ENCODE measurements at regions not wholly inside any gene's neighbourhood (a gene's known extent, or its start where the extent isn't known, plus 50 kb on each side); places are given as distances from the start of the nearest gene placed in this dataset.

DNA sequence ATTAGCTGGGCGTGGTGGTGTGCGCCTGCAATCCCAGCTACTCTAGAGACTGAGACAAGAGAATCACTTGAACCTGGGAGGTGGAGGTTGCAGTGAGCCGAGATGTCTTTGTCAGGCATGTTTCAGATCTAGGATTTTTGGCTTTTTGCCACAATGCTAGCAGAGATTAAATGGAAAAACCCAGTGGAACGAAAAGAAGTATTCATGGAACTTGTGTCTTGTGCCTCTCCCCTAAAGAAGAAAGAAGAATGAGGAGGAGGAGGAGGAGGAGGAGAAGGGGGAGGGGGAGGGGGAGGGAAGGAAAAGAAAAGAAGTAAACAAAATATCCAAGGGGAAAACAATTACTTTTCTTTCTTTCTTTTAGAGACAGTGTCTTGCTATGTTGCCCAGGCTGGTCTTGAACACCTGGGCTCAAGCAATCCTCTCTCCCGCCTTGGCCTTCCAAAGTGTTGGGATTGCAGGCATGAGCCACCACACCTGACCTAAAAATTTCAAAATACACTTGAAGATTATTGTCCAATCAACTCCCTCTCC lies 106.0 kb downstream of the ARRDC3 start:
- H3F3A ChIP-seq (ENCODE audit: insufficient read depth, low read length), result peaks cover 27% of the 10 kb centered on the region
- H4K20me1 ChIP-seq (ENCODE audit: insufficient read depth, low read length), result no peaks in the 10 kb centered on the region
- peaks cover 19% of the 10 kb centered on the region for H3K4me1 ChIP-seq (ENCODE audit: low read length)
- TF ChIP-seq EZH2 (optimal IDR thresholded peaks at IDR 0.05; ENCODE audit: low read depth, low read length), result no peak
- no peak for TF ChIP-seq EZH2phosphoT487 (IDR thresholded peaks at IDR 0.05; ENCODE audit: low read length)
- no peak for TF ChIP-seq CTCF (IDR thresholded peaks at IDR 0.05; ENCODE audit: low read length)
- H3K4me2 ChIP-seq (ENCODE audit: low read depth, low read length), result no peak overlapping the region
- H3K9me3 ChIP-seq (replicated peaks; ENCODE audit: insufficient read depth, low read length), result no peaks in the 10 kb centered on the region
- no peak overlapping the region for H3K27ac ChIP-seq (ENCODE audit: low read length)
- H3K9ac ChIP-seq (ENCODE audit: low read length), result no peak overlapping the region
- no peaks in the 10 kb centered on the region for H3K79me2 ChIP-seq (ENCODE audit: low read length)
- no peaks in the 10 kb centered on the region for H3K36me3 ChIP-seq (replicated peaks; ENCODE audit: insufficient read depth, low read length)
- H3K9me2 ChIP-seq (replicated peaks; ENCODE audit: insufficient read depth, low read length), result no peaks in the 10 kb centered on the region
- H3K27me3 ChIP-seq (replicated peaks; ENCODE audit: insufficient read depth, low read length), result no peaks in the 10 kb centered on the region
- DNase-seq, result no peak
- H3K4me3 ChIP-seq (ENCODE audit: low read length), result no peak overlapping the region
- H2AFZ ChIP-seq (ENCODE audit: low read length), result no peak overlapping the region

DNA sequence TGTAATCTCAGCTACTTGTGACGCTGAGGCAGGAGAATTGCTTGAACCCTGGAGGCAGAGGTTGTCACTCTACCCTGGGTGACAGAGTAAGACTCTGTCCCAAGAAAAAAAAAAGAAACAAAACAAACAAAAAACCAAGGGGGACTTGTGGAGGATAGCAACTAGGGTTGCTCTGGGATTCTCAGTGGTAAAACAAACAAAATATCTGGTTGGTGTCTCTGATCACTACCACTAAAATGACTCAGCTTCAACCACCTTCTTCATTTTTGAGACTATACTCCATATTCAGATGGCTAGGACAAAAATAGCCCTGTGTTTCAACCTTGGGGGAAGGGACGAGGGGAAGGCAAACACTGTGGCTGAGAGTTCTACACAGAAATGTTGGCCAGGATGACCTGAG lies 110.3 kb downstream of the ARRDC3 start:
- no peak for TF ChIP-seq EZH2phosphoT487 (IDR thresholded peaks at IDR 0.05; ENCODE audit: low read length)
- TF ChIP-seq EZH2 (optimal IDR thresholded peaks at IDR 0.05; ENCODE audit: low read depth, low read length), result no peak
- no peak for TF ChIP-seq CTCF (IDR thresholded peaks at IDR 0.05; ENCODE audit: low read length)
- Histone ChIP-seq H3K27ac (ENCODE audit: low read length) (peak overlapping the region; percentile 82), H3K4me2 (ENCODE audit: low read depth, low read length) (peak overlapping the region; percentile 49; the same call in 1 of the 2 replicates), H3K4me3 (ENCODE audit: low read length) (no peak overlapping the region; the same call in 1 of the 2 replicates), H2AFZ (ENCODE audit: low read length) (peak overlapping the region; percentile 32), H3K4me1 (ENCODE audit: low read length) (peaks cover 25% of the 10 kb centered on the region), H3F3A (ENCODE audit: insufficient read depth, low read length) (peaks cover 23% of the 10 kb centered on the region), H3K27me3 (replicated peaks; ENCODE audit: insufficient read depth, low read length) (no peaks in the 10 kb centered on the region), H4K20me1 (ENCODE audit: insufficient read depth, low read length) (no peaks in the 10 kb centered on the region), H3K9me2 (replicated peaks; ENCODE audit: insufficient read depth, low read length) (no peaks in the 10 kb centered on the region), H3K36me3 (replicated peaks; ENCODE audit: insufficient read depth, low read length) (no peaks in the 10 kb centered on the region), H3K79me2 (ENCODE audit: low read length) (no peaks in the 10 kb centered on the region), H3K9ac (ENCODE audit: low read length) (peak overlapping the region; percentile 48), H3K9me3 (replicated peaks; ENCODE audit: insufficient read depth, low read length) (no peaks in the 10 kb centered on the region)
- peak; percentile 82 for DNase-seq

DNA sequence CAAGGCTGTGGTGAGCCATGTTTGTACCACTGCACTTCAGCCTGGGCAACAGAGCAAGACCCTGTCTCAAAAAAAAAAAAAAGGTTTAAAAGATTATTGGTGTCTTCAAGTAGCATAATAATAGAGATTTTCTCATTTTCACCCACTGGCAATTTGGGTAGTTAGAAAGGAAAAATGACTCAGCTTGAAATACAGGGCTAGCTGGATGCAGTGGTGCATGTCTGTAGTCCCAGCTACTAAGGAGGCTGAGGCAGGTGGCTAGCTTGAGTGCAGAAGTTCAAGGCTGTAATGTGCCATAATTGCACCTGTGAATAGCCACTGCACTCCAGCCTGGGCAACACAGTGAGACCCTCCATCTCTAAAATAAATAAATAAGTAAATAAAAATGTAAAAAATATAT lies 111.1 kb downstream of the ARRDC3 start:
- H3K4me1 ChIP-seq (ENCODE audit: low read length), result peaks cover 25% of the 10 kb centered on the region
- no peaks in the 10 kb centered on the region for H3K9me3 ChIP-seq (replicated peaks; ENCODE audit: insufficient read depth, low read length)
- no peaks in the 10 kb centered on the region for H3K36me3 ChIP-seq (replicated peaks; ENCODE audit: insufficient read depth, low read length)
- no peak overlapping the region for H3K4me2 ChIP-seq (ENCODE audit: low read depth, low read length)
- H3K27ac ChIP-seq (ENCODE audit: low read length), result peak overlapping the region; percentile 82; the same call in 1 of the 2 replicates
- peaks cover 23% of the 10 kb centered on the region for H3F3A ChIP-seq (ENCODE audit: insufficient read depth, low read length)
- no peak overlapping the region for H3K9ac ChIP-seq (ENCODE audit: low read length)
- H3K79me2 ChIP-seq (ENCODE audit: low read length), result no peaks in the 10 kb centered on the region
- no peaks in the 10 kb centered on the region for H3K9me2 ChIP-seq (replicated peaks; ENCODE audit: insufficient read depth, low read length)
- DNase-seq, result peak; percentile 58
- H2AFZ ChIP-seq (ENCODE audit: low read length), result no peak overlapping the region
- no peaks in the 10 kb centered on the region for H4K20me1 ChIP-seq (ENCODE audit: insufficient read depth, low read length)
- H3K4me3 ChIP-seq (ENCODE audit: low read length), result no peak overlapping the region
- TF ChIP-seq CTCF (IDR thresholded peaks at IDR 0.05; ENCODE audit: low read length) (no peak), EZH2 (optimal IDR thresholded peaks at IDR 0.05; ENCODE audit: low read depth, low read length) (no peak), EZH2phosphoT487 (IDR thresholded peaks at IDR 0.05; ENCODE audit: low read length) (no peak)
- no peaks in the 10 kb centered on the region for H3K27me3 ChIP-seq (replicated peaks; ENCODE audit: insufficient read depth, low read length)
